HEK293 (cell line): ENCODE measurements at regions not wholly inside any gene's neighbourhood (a gene's known extent, or its start where the extent isn't known, plus 50 kb on each side); places are given as distances from the start of the nearest gene placed in this dataset.

Experiments
- CTCF ChIA-PET: fragments of 350-600 bp; formaldehyde crosslinking; extraction: SDS; loops from one replicate; lab custom pipeline; 2021; ENCODE audit warnings: antibody characterized with exemption; lab: Yijun Ruan, JAX
- POLR2A ChIA-PET: fragments of 300-600 bp; formaldehyde crosslinking; extraction: SDS; loops from one replicate; lab custom pipeline; 2020; ENCODE audit warnings: antibody characterized with exemption, inconsistent platforms; lab: Yijun Ruan, JAX
- H3K27ac ChIP-seq: fragments of 200-500 bp; sonication (Bioruptor generic); 2 replicates; pipeline ENCODE4 v1.5.1; 2014; ENCODE audit warnings: low read depth, low read length, control low read depth, inconsistent platforms; ENCODE audit errors: extremely low read depth
- H3K36me3 ChIP-seq, 2 experiments: fragments of 200-500 bp in 1 of 2; sonication (Bioruptor generic) in 1 of 2; 1 replicate in 1 of 2; 2 replicates in 1 of 2; pipeline ENCODE4 v1.5.1; 2014 to 2017; ENCODE audit warnings: inconsistent platforms in 2 of 2, low read length in 2 of 2; ENCODE audit not compliant: control insufficient read depth in 2 of 2, insufficient read depth in 1 of 2
- H3K4me1 ChIP-seq: fragments of 200-500 bp; sonication (Bioruptor generic); 2 replicates; pipeline ENCODE4 v1.5.1; 2014; ENCODE audit warnings: mild to moderate bottlenecking, low read length, inconsistent platforms; ENCODE audit not compliant: control insufficient read depth, insufficient read depth
- H3K4me3 ChIP-seq: 2 replicates; pipeline ENCODE4 v1.5.1; 2011; ENCODE audit warnings: low read depth, mild to moderate bottlenecking, control low read depth, low read length, moderate library complexity
- H3K9me3 ChIP-seq: fragments of 200-500 bp; sonication (Bioruptor generic); 2 replicates; pipeline ENCODE4 v1.5.1; 2014; ENCODE audit warnings: low read depth, low read length, inconsistent platforms; ENCODE audit not compliant: control insufficient read depth, insufficient read depth
- GLIS1 ChIP-seq: fragments of 450-650 bp; formaldehyde crosslinking; IDR thresholded peaks from 2 replicates; pipeline ENCODE4 v1.5.1; 2016; ENCODE audit warnings: missing biosample characterization, missing genetic modification characterization
- KLF7 ChIP-seq: fragments of 450-650 bp; formaldehyde crosslinking; IDR thresholded peaks from 2 replicates; pipeline ENCODE4 v1.5.1; 2016; ENCODE audit warnings: missing biosample characterization, missing genetic modification characterization, borderline replicate concordance
- KLF9 ChIP-seq: fragments of 450-650 bp; formaldehyde crosslinking; IDR thresholded peaks from 2 replicates; pipeline ENCODE4 v1.5.1; 2016; ENCODE audit warnings: missing biosample characterization, missing genetic modification characterization, low read depth
- REPIN1 ChIP-seq: fragments of 450-650 bp; formaldehyde crosslinking; IDR thresholded peaks from 2 replicates; pipeline ENCODE4 v1.5.1; 2017; ENCODE audit warnings: missing biosample characterization, missing genetic modification characterization, low read depth
- ZNF202 ChIP-seq: fragments of 450-650 bp; formaldehyde crosslinking; IDR thresholded peaks from 2 replicates; pipeline ENCODE4 v1.5.1; 2016; ENCODE audit warnings: missing biosample characterization, missing genetic modification characterization, borderline replicate concordance
- ZNF223 ChIP-seq: fragments of 450-650 bp; formaldehyde crosslinking; IDR thresholded peaks from 2 replicates; pipeline ENCODE4 v1.5.1; 2016; ENCODE audit warnings: missing biosample characterization, missing genetic modification characterization
- ZNF292 ChIP-seq: fragments of 450-650 bp; formaldehyde crosslinking; IDR thresholded peaks from 2 replicates; pipeline ENCODE4 v1.5.1; 2016; ENCODE audit warnings: low read depth, missing biosample characterization, missing genetic modification characterization, borderline replicate concordance
- ZNF324 ChIP-seq: fragments of 450-650 bp; formaldehyde crosslinking; IDR thresholded peaks from 2 replicates; pipeline ENCODE4 v1.5.1; 2016; ENCODE audit warnings: missing biosample characterization, missing genetic modification characterization
- ZNF37A ChIP-seq: fragments of 450-650 bp; IDR thresholded peaks from 2 replicates; pipeline ENCODE4 v1.5.1; 2018; ENCODE audit warnings: missing biosample characterization, missing genetic modification characterization
- ZNF549 ChIP-seq: fragments of 450-650 bp; IDR thresholded peaks from 2 replicates; pipeline ENCODE4 v1.5.1; 2018; ENCODE audit warnings: missing biosample characterization, missing genetic modification characterization, mild to moderate bottlenecking, inconsistent platforms, moderate library complexity
- ZNF843 ChIP-seq: fragments of 450-650 bp; formaldehyde crosslinking; IDR thresholded peaks from 2 replicates; pipeline ENCODE4 v1.5.1; 2016; ENCODE audit warnings: missing biosample characterization, missing genetic modification characterization
- ZXDB ChIP-seq: fragments of 450-650 bp; formaldehyde crosslinking; IDR thresholded peaks from 2 replicates; pipeline ENCODE4 v1.5.1; 2016; ENCODE audit warnings: missing biosample characterization, missing genetic modification characterization
- TF ChIP-seq, protein P1 (sequence below): fragments of 450-650 bp; formaldehyde crosslinking; IDR thresholded peaks from 2 replicates; pipeline ENCODE4 v1.5.1; 2016; ENCODE audit warnings: missing biosample characterization, missing genetic modification characterization
- TF ChIP-seq, protein P2 (sequence below): fragments of 450-650 bp; formaldehyde crosslinking; IDR thresholded peaks from 2 replicates; pipeline ENCODE4 v1.5.1; 2016; ENCODE audit warnings: missing biosample characterization, missing genetic modification characterization, low read depth

DNA sequence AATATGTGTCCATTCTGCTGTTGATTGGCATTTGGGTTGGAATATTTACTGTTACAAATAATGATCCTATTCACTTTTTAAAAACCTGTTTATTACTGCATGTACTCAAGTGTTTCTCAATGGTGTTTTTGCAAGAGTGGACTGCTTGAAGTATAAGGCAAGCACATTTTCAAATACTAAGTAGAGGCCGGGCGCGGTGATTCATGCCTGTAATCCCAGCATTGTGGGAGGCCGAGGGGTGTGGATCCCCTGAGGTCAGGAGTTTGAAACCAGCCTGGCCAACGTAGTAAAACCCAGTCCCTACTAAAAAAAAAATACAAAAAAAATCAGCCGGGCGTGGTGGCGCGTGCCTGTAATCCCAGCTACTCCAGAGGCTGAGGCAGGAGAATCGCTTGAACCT, 276.9 kb upstream of the ADGRL4 start:
- no peaks in the 10 kb centered on the region for H3K9me3 ChIP-seq
- H3K36me3 ChIP-seq = no peaks in the 10 kb centered on the region
- no peak overlapping the region for H3K27ac ChIP-seq
- no peaks in the 10 kb centered on the region for H3K4me1 ChIP-seq
- POLR2A ChIA-PET = no interaction called here
- CTCF ChIA-PET = interaction anchor here (0.5 kb wide), 1 partner anchor 38 kb away, joined by 3 read pairs; no protein-coding TSS in a partner anchor
- no peak for TF ChIP-seq GLIS1 (tag by site-specific recombination)
- TF ChIP-seq, protein P1, sequence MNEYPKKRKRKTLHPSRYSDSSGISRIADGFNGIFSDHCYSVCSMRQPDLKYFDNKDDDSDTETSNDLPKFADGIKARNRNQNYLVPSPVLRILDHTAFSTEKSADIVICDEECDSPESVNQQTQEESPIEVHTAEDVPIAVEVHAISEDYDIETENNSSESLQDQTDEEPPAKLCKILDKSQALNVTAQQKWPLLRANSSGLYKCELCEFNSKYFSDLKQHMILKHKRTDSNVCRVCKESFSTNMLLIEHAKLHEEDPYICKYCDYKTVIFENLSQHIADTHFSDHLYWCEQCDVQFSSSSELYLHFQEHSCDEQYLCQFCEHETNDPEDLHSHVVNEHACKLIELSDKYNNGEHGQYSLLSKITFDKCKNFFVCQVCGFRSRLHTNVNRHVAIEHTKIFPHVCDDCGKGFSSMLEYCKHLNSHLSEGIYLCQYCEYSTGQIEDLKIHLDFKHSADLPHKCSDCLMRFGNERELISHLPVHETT (tag by site-specific recombination) = no peak
- no peak for TF ChIP-seq ZXDB (tag by site-specific recombination)
- TF ChIP-seq ZNF223 (tag by site-specific recombination) = no peak
- TF ChIP-seq KLF9 (tag by site-specific recombination) = no peak
- no peak overlapping the region for H3K4me3 ChIP-seq

DNA sequence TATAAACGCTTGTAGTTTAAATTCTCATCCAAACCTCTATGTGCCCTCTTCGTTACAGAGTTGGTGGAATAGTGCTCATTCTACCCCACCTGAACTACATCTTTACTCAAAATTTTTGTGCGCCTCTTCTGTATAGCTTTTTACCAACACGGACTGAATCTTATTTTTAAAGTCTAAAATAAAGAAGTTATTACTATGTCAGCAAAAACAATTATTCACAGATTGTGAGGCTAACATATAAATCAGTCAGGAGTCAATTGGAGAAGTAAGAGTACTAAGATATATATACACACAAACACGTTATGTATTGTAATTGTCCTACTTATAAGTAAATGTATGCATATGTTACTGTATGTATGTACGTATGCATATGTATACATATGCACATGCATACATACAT, 274.9 kb upstream of the ADGRL4 start:
- H3K36me3 ChIP-seq = no peaks in the 10 kb centered on the region
- POLR2A ChIA-PET = no interaction called here
- CTCF ChIA-PET = no interaction called here
- no peak overlapping the region for H3K4me3 ChIP-seq
- H3K4me1 ChIP-seq = no peaks in the 10 kb centered on the region
- H3K9me3 ChIP-seq = no peaks in the 10 kb centered on the region
- no peak for TF ChIP-seq ZNF549 (tag by site-specific recombination)
- no peak for TF ChIP-seq ZNF202
- TF ChIP-seq, all 188 proteins: peak for 0
- H3K27ac ChIP-seq = no peak overlapping the region

DNA sequence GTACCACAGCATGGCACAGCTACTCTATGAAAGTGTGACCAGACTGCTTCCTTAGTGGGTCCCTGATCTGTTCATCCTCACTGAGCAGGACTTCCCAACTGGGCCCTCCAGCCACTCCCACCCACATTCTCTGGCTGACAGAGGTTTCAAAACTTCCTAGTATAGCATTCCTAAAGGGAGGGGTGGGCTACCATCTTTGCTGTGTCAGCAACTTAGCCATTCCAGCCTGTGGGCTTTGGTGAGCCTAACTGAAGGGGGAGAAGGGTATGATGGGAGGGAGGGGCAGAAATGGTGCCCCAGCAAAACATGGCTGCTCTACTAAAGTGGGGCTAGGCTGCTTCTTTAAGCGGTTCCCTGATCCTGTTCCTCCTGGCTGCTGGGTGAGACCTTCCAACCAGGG, 265.2 kb upstream of the ADGRL4 start:
- Histone ChIP-seq H3K4me1 (no peaks in the 10 kb centered on the region), H3K36me3 (no peaks in the 10 kb centered on the region), H3K27ac (no peak overlapping the region), H3K4me3 (no peak overlapping the region), H3K9me3 (no peaks in the 10 kb centered on the region)
- ChIA-PET CTCF (no interaction called here), POLR2A (no interaction called here)
- TF ChIP-seq, protein P1 (tag by site-specific recombination) = no peak
- TF ChIP-seq ZNF324 (tag by site-specific recombination) (no peak), ZNF292 (tag by site-specific recombination) (no peak), KLF7 (tag by site-specific recombination) (no peak), ZNF37A (tag by site-specific recombination) (no peak), ZNF843 (tag by site-specific recombination) (no peak), REPIN1 (tag by site-specific recombination) (no peak)
- TF ChIP-seq, protein P2, sequence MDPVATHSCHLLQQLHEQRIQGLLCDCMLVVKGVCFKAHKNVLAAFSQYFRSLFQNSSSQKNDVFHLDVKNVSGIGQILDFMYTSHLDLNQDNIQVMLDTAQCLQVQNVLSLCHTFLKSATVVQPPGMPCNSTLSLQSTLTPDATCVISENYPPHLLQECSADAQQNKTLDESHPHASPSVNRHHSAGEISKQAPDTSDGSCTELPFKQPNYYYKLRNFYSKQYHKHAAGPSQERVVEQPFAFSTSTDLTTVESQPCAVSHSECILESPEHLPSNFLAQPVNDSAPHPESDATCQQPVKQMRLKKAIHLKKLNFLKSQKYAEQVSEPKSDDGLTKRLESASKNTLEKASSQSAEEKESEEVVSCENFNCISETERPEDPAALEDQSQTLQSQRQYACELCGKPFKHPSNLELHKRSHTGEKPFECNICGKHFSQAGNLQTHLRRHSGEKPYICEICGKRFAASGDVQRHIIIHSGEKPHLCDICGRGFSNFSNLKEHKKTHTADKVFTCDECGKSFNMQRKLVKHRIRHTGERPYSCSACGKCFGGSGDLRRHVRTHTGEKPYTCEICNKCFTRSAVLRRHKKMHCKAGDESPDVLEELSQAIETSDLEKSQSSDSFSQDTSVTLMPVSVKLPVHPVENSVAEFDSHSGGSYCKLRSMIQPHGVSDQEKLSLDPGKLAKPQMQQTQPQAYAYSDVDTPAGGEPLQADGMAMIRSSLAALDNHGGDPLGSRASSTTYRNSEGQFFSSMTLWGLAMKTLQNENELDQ (tag by site-specific recombination) = no peak
